ENCODE measurements at regions not wholly inside any gene's neighbourhood (a gene's known extent, or its start where the extent isn't known, plus 50 kb on each side); places are given as distances from the start of the nearest gene placed in this dataset.

- TF ChIP-seq CTCF (conservative IDR thresholded peaks at IDR 0.05) (no peak), EZH2 (IDR thresholded peaks at IDR 0.05; ENCODE audit: low read depth) (no peak)
These were observed 293.0 kb downstream of the RDH14 start for GRCh38 chr2:18267501-18267900.

All from PC-9 (cell line).